Esophagus squamous epithelium (tissue), 5 donors: ENCODE measurements at regions not wholly inside any gene's neighbourhood (a gene's known extent, or its start where the extent isn't known, plus 50 kb on each side); places are given as distances from the start of the nearest gene placed in this dataset.

Experiments
- DNase-seq: peaks from one replicate; lab custom pipeline; 2025; lab: John Stamatoyannopoulos, UW
- H3K27ac ChIP-seq, 4 donors: fragments of 200-600 bp; sonication (generic); one replicate each; pipeline ENCODE4 v1.5.1; 2016 to 2019; ENCODE audit warnings: mild to moderate bottlenecking in 1 of 4
- H3K27me3 ChIP-seq, 4 donors: fragments of 200-600 bp; sonication (generic); 1 replicate in 3 of 4; 2 replicates in 1 of 4; pipeline versions ENCODE4 v1.5.1 to v1.6.0; 2017 to 2021; ENCODE audit warnings: antibody characterized with exemption in 1 of 4
- H3K36me3 ChIP-seq, 3 donors: fragments of 200-600 bp; sonication (generic); one replicate each; pipeline ENCODE4 v1.5.1; 2016 to 2019
- H3K4me1 ChIP-seq, 3 donors: fragments of 200-600 bp; sonication (generic); one replicate each; pipeline ENCODE4 v1.5.1; 2017 to 2019
- H3K4me3 ChIP-seq, 4 donors: fragments of 200-600 bp; sonication (generic); 1 replicate in 3 of 4; 2 replicates in 1 of 4; pipeline ENCODE4 v1.5.1; 2016 to 2019; ENCODE audit warnings: mild to moderate bottlenecking in 2 of 4, moderate library complexity in 1 of 4
- H3K9me3 ChIP-seq, 3 donors: fragments of 200-600 bp; sonication (generic); one replicate each; pipeline ENCODE4 v1.5.1; 2016 to 2019
- CTCF ChIP-seq, 6 experiments: fragments of 450-650 bp in 4 of 6; fragments of 200-600 bp in 2 of 6; sonication (generic) in 2 of 6; IDR thresholded peaks; one replicate each; pipeline ENCODE4 v1.5.1; 2016 to 2019; ENCODE audit warnings: antibody characterized with exemption in 6 of 6, mild to moderate bottlenecking in 4 of 6, moderate library complexity in 4 of 6
- POLR2A ChIP-seq, 4 donors: fragments of 450-650 bp; IDR thresholded peaks; one replicate each; pipeline ENCODE4 v1.6.1; 2017; ENCODE audit warnings: antibody characterized with exemption in 4 of 4, mild to moderate bottlenecking in 4 of 4, moderate library complexity in 3 of 4
- WGBS, 2 donors: methylation state at CpG; one replicate each; pipeline ENCODE4 v1.1.5; 2018; 5-methylcytosine and 5-hydroxymethylcytosine counted together
- intact Hi-C: fragments of 100-400 bp; cut with DNase I; formaldehyde crosslinking; loops from one replicate; pipeline ENCODE4 v1.15.0; 2022
- donor health status: DM: yes; HTN: yes; CAD: no.

- intact Hi-C loops: no loop called here
- no peaks in the 10 kb centered on the region for H3K36me3 ChIP-seq
- H3K9me3 ChIP-seq: no peaks in the 10 kb centered on the region
- 60 to 72% methylated on average over 9 to 12 of the region's 16 CpGs for WGBS, 2 donors
- peak overlapping the region in 1 of 4 donors; percentile 7 for H3K4me3 ChIP-seq
- no peak for DNase-seq
- peak overlapping the region in 2 of 4 donors; percentile 50 to 62 for H3K27ac ChIP-seq
- H3K4me1 ChIP-seq: peaks cover 0 to 30% (median 0%) of the 10 kb centered on the region in 3 donors
- peaks cover 0 to 22% (median 0%) of the 10 kb centered on the region in 4 donors for H3K27me3 ChIP-seq
- TF ChIP-seq CTCF (IDR thresholded peaks at IDR 0.05): no peak
- no peak for TF ChIP-seq POLR2A (IDR thresholded peaks at IDR 0.05)
These were observed 102.3 kb downstream of the LIPG start for GRCh38 chr18:49663899-49664890.

GRCh38 chr18:49662506-49662905 is 100.6 kb downstream of the LIPG start:
- intact Hi-C loops: no loop called here
- Histone ChIP-seq H3K4me1 (peaks cover 0 to 18% (median 0%) of the 10 kb centered on the region in 3 donors), H3K27me3 (peaks cover 0 to 5% (median 0%) of the 10 kb centered on the region in 4 donors), H3K9me3 (no peaks in the 10 kb centered on the region), H3K36me3 (no peaks in the 10 kb centered on the region), H3K4me3 (no peak overlapping the region), H3K27ac (no peak overlapping the region)
- 81 to 84% methylated on average over 7 of the region's 7 CpGs for WGBS, 2 donors
- DNase-seq: no peak
- no peak for TF ChIP-seq POLR2A (IDR thresholded peaks at IDR 0.05)
- no peak for TF ChIP-seq CTCF (IDR thresholded peaks at IDR 0.05)

- Histone ChIP-seq H3K27me3 (no peaks in the 10 kb centered on the region), H3K4me1 (peaks cover 0 to 16% (median 0%) of the 10 kb centered on the region in 3 donors), H3K9me3 (no peaks in the 10 kb centered on the region), H3K36me3 (no peaks in the 10 kb centered on the region), H3K4me3 (no peak overlapping the region), H3K27ac (no peak overlapping the region)
- no peak for TF ChIP-seq POLR2A (IDR thresholded peaks at IDR 0.05)
- no peak for TF ChIP-seq CTCF (IDR thresholded peaks at IDR 0.05)
- intact Hi-C loops: no loop called here
- no peak for DNase-seq
- 53 to 61% methylated on average over 6 of the region's 6 CpGs for WGBS, 2 donors
These were observed 97.1 kb downstream of the LIPG start for GRCh38 chr18:49658823-49659404.

- H3K27ac ChIP-seq: no peak overlapping the region
- 56 to 61% methylated on average over 10 of the region's 10 CpGs for WGBS, 2 donors
- TF ChIP-seq POLR2A (IDR thresholded peaks at IDR 0.05) (no peak), CTCF (IDR thresholded peaks at IDR 0.05) (no peak)
- no peaks in the 10 kb centered on the region for H3K9me3 ChIP-seq
- intact Hi-C loops: no loop called here
- DNase-seq: no peak
- H3K27me3 ChIP-seq: no peaks in the 10 kb centered on the region
- no peak overlapping the region for H3K4me3 ChIP-seq
- H3K36me3 ChIP-seq: no peaks in the 10 kb centered on the region
- H3K4me1 ChIP-seq: peaks cover 0 to 17% (median 5%) of the 10 kb centered on the region in 3 donors
These were observed 94.3 kb downstream of the LIPG start for GRCh38 chr18:49656073-49656692.
